ENCODE measurements at regions not wholly inside any gene's neighbourhood (a gene's known extent, or its start where the extent isn't known, plus 50 kb on each side); places are given as distances from the start of the nearest gene placed in this dataset.

GRCh38 chr20:18972251-18972876, 158.8 kb downstream of the SCP2D1 start:
- FAIRE-seq, result no peak

GRCh38 chr20:18973529-18974173, 160.1 kb downstream of the SCP2D1 start:
- no peak for FAIRE-seq

- FAIRE-seq, result no peak
Observed at GRCh38 chr20:18974660-18975059, 161.1 kb downstream of the SCP2D1 start.

GRCh38 chr20:18977441-18977840, 163.9 kb downstream of the SCP2D1 start:
- FAIRE-seq, result no peak

GRCh38 chr20:18978311-18978710, 164.7 kb downstream of the SCP2D1 start:
- no peak for FAIRE-seq

GRCh38 chr20:18979132-18979531, 165.5 kb downstream of the SCP2D1 start:
- no peak for FAIRE-seq

- no peak for FAIRE-seq
Observed at GRCh38 chr20:18981962-18982539, 168.5 kb downstream of the SCP2D1 start.

GRCh38 chr20:18983796-18984195, 170.2 kb downstream of the SCP2D1 start:
- FAIRE-seq, result peak; percentile 93

- peak; percentile 56 for FAIRE-seq
Observed at GRCh38 chr20:18984238-18985200, 170.9 kb downstream of the SCP2D1 start.

GRCh38 chr20:18985551-18985950, 172.0 kb downstream of the SCP2D1 start:
- FAIRE-seq, result no peak

GRCh38 chr20:18986146-18986830, 172.7 kb downstream of the SCP2D1 start:
- FAIRE-seq, result no peak

- no peak for FAIRE-seq
Observed at GRCh38 chr20:18986895-18987580, 173.5 kb downstream of the SCP2D1 start.

- FAIRE-seq, result no peak
Observed at GRCh38 chr20:18987781-18988360, 174.3 kb downstream of the SCP2D1 start.

- FAIRE-seq, result no peak
Observed at GRCh38 chr20:18988701-18989100, 175.1 kb downstream of the SCP2D1 start.

GRCh38 chr20:18989736-18990474, 176.3 kb downstream of the SCP2D1 start:
- no peak for FAIRE-seq

- no peak for FAIRE-seq
Observed at GRCh38 chr20:18991012-18991411, 177.4 kb downstream of the SCP2D1 start.

GRCh38 chr20:18992418-18992817, 178.8 kb downstream of the SCP2D1 start:
- FAIRE-seq, result no peak

GRCh38 chr20:18995455-18995854, 181.9 kb downstream of the SCP2D1 start:
- no peak for FAIRE-seq

- no peak for FAIRE-seq
Observed at GRCh38 chr20:18999086-18999485, 185.5 kb downstream of the SCP2D1 start.

GRCh38 chr20:19000078-19000477, 186.5 kb downstream of the SCP2D1 start:
- no peak for FAIRE-seq

- FAIRE-seq, result no peak
Observed at GRCh38 chr20:19001177-19001576, 187.6 kb downstream of the SCP2D1 start.

All from islet of Langerhans (tissue), 1 donor.